Stimulated activated CD4-positive, alpha-beta T cell treated with anti-CD3 and anti-CD28 coated beads, Interleukin-15, amount 100 ng/mL, for 1 hour (primary cell): ENCODE measurements at regions not wholly inside any gene's neighbourhood (a gene's known extent, or its start where the extent isn't known, plus 50 kb on each side); places are given as distances from the start of the nearest gene placed in this dataset.
"Not testable (repeated sequence)": the region's sequence is repeated elsewhere in the genome, so short reads cannot be mapped to it uniquely, and the experiment has no call there.

ENCODE experiments used
- DNase-seq, 2 donors: peaks; one replicate each; pipeline ENCODE4 v3.0.0-alpha.2; 2020; ENCODE audit warnings: low read depth in 1 of 2, low spot score in 1 of 2

DNA sequence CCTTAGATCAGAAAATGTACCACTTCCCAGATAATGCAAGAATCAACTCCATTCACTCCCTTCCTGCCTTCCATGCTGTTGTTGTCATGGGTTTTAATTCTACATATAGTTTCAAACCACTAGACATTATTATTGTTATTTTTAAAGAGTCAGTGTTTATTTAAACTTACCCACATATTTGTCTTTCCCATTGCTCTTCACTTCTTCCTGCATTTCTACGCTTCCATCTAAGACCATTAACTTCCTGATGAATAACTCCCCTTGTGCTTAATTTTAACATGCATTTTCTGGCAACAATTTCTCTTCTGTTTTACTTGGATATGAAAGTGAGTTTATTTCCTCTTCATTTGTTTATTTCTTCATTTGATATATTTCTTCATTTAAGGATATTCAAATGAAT is 127.1 kb upstream of the FHIT start:
- DNase-seq = no peak

DNA sequence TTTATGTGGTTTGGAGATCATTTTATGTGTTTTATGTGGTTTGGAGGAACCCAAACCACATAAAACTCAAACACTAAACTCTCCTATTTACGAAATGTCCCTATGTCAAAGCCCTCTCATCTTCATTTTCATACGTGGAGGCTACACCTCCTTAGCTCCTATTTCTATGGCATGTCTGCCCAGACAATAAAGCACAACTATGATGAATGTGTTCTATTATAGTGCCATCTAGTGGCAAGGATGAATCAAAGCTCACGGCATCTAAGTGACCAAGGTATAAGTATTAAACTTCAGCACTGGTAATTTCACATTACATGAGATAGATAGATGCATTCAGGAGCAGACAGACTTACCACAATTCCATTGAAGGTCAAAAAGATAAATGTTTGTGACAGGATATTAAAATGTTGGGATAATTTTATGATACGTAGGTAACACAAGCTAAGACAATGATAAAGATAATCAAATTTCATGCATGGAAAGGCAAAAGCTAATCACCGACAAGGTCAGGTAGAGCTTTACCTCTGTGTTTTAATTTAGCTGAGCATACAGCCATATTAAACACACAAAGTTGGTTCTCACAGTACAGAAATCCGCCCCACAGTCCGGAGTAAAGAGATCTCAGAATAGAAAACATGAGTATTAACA is 130.6 kb upstream of the FHIT start:
- DNase-seq = no peak

DNA sequence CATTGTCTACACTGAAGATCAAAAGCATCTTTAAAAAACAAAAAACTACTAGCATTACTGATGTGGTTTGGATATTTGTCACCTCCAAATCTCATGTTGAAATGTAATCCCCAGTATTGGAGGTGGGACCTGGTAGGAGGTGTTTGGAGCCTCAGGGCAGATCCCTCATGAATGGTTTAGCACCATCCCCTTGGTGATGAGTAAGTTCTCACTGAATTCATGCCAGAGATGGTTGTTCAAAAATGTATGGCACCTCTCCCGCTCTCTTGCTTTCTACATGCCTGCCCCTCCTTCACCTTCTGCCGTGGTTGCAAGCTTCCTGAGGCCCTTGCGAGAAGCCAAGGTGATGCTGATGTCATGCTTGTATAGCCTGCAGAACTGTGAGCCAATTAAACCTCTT is 136.6 kb upstream of the FHIT start:
- no peak for DNase-seq

DNA sequence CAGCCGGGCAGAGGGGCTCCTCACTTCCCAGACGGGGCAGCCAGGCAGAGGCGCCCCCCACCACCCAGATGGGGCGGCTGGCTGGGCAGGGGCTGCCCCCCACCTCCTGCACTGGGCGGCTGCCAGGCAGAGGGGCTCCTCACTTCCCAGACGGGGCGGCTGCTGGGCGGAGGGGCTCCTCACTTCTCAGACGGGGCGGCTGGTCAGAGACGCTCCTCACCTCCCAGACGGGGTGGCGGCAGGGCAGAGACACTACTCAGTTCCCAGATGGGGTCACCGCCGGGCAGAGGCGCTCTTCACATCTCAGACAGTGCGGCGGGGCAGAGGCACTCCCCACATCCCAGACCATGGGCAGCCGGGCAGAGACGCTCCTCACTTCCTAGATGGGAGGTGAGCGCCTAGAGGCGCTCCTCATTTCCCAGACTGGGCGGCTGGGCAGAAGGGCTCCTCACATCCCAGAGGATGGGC is 142.3 kb upstream of the FHIT start:
- not testable (repeated sequence) for DNase-seq

DNA sequence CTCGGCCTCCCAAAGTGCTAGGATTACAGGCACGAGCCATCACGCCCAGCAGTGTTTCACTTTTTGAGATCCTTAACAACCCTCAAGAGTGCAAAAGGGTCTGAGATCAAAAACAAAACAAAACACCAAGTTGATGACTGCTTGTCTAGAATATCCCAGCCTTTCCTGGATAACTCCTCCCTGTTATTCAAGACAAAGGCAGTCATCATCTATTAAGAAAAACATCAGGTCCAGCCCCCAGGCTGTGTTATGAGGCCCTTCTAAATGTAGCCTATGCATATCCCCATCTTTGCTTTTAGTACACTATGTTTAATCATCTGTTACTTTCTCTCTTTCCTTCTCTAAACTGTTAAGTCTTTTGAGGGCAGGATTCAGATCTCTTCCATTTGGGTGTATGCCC is 150.1 kb upstream of the FHIT start:
- no peak for DNase-seq

DNA sequence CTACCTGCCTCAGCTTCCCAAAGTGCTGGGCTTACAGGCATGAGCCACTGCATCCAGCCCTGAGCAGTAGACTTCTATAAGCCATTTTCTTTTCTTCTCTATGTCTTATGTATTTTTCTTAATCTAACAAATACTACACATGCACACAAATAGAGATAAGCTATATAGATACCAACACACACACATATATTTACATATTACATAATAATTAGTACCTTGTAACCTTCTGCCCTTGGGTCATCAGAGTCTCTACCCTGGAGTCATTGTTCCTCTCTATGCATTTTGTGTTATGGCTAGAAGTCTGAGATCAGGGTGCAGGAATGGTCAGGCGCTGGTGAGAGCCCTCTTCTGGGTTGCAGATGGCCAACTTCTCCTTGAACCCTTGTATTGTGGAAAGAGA is 154.0 kb upstream of the PTPRG start:
- DNase-seq = no peak

DNA sequence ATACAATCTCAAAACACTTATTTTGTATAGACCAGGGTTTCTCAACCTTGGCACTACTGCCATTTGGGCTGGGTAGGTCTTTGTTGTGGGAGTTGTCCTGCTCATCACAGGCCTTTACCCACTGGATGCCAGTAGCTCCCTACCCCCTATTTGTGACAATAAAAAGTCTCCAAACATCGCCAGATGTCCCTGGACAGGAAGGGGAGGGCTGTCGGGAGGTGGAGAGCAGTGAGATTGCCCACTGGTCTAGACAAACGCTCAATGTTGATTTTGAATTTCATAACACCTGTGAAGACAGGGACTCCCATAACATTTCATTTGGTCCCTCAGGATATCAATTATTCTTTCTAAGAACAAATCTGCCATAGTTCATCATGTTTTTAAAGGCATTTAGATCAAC is 151.7 kb upstream of the PTPRG start:
- no peak for DNase-seq

DNA sequence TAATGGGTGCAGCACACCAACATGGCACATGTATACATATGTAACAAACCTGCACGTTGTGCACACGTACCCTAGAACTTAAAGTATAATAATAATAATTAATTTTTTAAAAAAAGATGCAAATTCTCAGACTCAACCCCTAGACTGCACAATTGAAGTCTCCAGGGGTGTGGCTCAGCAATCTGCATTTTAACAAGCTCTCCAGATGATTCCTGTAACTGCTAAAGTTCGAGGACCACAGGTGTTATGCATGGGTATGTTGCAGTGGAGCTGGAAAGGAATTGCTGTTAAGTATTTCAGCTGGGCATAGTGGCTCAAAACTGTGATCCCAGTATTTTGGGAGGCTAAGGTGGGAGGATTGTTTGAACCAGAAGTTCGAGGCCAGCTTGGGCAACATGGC is 151.0 kb upstream of the PTPRG start:
- not testable (repeated sequence) for DNase-seq

DNA sequence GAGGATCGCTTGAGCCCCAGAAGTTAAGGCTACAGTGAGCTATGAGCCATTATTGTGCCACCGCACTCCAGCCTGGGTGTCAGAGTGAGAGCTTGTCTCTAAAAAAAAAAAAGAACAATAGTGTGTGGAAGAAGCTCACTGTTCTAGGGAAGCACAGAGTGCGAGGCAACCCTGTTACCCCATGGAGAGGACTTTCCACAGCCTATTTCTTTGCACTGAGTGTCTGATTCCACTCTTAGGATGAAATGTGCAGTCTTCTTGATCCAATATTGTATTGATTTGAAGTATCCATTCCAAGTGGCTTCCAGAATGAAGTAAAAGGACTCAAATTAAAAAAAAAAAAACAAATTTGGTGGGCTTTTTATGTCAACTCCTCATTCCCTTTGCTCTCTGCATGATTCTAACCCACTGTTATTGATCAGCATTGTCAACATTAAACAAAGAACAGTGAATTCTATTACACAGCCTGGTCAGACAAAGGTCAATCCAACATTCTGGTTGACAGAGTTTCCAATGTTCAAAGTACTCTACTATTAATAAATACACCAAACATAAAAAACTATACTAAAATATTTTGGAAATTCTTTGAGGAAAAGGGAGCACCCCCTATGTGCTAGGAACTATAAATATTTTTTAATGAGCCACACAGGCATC is 150.2 kb upstream of the PTPRG start:
- no peak for DNase-seq

DNA sequence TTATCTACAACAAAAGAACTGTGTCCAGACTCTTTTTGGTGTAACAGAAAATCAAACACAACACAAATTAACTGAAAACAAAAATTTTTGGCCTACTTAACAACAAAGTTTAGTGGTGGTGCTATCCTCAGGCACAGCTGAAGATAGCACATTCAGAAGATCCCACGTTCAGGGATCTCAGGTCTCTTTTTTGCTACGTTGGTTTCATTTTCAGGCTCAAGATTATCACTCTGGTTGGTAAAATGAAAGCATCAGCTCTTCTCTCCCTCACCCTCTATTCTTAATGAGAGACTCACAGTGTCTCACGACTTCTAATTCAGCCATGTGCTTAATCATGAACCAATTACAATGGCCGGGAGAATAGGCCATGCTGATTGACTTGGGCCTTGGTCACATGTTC is 146.9 kb upstream of the PTPRG start:
- DNase-seq = no peak

DNA sequence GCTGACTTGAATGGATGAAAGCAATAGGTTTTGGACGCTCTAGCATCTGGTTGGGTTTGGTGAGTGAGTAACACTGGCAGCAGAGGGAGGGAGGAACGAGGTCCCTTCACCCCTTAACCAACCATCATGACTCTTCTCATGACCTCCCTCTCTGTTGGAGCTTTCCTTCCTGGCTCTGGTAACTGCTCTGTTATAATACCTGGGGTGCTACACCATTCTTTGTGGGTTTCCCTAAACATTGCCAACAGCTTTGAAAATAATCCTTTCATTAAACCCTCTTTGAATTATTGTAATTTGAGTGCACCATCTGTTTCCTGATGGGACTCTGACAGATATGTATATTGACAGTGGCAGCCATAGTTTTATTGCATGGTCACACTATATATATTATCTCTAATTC is 146.2 kb upstream of the PTPRG start:
- no peak for DNase-seq

DNA sequence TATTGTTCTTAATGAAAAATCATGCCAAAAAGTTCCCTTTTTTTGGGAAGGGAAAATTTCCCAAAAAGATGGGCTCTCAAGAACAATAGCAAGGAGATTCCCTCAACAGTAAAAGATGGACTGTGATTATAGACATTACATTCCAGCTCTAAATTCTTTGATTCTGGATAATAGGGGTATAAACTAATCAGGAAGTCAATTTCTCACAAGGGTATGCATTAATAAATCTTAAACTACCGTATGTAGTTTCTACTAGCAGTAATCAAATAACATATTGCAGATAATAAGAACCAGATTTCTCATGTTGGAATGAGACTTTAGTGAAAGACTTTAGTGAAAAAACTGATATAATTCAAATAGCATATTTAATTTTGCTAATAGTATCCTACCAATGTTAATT is 144.8 kb upstream of the PTPRG start:
- DNase-seq = no peak

DNA sequence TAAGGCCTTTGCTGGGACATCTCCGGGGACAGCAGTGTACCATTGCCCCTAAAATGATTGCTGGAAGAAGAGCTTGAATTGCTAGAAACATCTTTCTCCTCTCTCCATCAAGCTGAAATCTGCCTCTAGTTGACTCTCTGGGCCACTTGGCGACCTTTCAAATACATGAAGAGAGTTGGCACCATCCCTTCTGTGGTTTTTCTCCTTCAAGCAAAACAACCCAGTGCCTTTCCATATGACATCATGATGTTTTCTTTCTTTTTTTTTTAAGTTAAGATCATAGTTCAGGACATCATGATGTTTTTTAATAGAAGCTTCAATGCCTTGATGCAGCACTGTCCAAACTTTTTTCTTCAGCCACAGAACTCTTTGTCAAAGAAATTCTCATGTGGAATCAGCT is 144.0 kb upstream of the PTPRG start:
- no peak for DNase-seq

DNA sequence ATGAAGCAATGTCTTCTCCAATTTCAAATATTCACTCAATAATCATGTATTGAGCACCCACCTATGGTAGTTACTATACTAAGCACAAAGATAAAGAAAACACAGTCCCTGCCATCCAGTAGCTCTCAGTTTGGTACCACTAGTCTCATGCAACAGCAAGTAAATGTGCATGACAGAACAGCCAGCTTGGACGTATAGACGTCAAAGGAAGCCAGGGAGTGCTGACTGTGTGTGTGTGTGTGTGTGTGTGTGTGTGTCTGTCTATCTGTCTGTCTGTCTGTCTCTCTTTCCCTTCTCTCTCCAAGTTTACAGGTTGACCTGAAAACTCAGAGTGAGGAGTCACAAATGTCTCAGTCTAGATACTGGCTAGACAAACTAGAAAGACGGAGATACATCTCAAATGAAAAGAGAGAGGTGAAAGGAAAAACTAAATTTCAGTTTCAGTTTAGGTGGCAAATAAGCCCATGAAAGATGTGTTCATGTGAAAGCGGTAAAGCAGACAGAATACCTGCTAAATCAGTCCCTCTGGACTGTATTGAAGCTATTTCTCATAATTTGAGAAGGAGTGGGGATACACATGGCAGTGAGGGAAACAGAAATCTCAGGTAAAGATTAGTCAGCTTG is 141.1 kb upstream of the PTPRG start:
- DNase-seq = no peak

DNA sequence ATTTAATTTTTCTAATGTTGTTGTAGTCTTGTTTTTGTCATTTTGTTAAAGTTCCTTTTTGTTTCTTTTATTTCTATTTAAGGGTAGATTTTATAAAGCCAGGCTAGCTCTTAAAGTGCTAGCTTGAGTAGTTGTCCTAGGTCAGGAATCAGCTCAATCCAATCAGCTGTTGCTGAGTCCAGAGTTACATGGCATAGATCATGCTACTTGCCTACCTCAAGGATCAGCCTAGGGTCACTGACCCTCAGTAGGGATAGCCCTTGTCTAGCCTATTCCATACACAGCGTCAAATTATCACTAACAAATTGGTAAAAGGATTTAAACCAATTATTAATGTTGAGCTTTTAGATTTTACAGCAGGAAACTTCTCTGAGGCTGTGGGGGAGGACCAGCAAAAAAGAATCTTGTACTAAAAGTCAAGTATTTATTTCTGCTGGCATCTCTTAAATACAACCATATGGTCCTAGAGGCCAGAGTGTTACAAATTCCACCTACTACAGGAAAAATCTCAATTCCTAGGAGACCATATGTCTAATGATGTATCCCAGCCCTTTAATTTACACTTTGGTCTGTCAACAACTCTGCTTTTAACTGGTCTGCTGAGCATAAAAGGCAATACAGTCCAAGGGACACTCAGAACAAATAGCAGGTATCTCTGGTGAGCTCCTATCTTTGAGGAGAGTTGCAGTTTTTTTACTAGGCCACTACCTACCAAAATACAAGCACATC is 138.3 kb upstream of the PTPRG start:
- no peak for DNase-seq

DNA sequence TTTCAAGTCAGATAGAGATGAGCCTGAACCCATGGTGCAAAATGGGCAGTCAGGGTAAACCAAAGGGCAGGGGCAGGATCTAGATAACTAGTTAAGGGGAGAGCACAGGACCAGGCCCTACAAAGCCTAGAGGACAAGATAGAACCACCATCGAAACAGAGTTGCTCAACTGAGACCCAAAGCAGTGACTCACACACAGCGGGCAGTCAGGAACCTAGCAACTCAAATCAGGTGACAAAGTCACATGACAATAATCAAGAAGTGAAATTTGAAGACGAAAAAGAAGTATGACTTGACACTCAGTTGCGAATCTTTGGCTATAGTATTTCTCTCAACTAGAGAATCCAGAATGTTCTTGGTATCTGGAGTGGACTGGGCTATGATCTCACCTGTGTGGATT is 136.0 kb upstream of the PTPRG start:
- DNase-seq = no peak

DNA sequence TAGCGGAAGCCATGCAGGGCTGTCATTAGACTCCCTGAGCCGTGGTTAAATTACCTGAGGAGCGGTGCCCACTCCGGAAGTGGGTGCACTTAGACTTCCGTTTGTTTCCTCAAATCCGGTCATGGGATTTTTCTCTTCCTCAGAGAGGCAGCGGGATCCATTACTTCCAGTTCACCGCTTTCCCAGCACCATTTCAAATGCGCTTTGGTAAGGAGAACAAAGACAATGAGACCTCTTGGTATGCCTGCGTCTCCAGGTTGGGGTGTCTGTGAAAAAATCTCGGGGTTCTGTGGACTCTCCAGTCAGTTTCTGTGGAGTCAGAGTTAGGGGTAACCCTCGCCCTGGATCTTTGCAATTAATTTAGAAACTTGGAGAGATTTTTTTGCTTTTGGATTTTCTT is 132.3 kb upstream of the PTPRG start:
- no peak for DNase-seq

DNA sequence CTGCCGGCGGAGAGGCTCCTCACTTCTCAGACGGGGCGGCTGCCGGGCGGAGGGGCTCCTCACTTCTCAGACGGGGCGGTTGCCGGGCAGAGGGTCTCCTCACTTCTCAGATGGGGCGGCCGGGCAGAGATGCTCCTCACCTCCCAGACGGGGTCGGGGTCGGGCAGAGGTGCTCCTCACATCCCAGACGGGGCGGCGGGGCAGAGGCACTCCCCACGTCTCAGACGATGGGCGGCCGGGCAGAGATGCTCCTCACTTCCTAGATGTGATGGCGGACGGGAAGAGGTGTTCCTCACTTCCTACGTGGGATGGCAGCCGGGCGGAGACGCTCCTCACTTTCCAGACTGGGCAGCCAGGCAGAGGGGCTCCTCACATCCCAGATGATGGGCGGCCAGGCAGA is 126.5 kb upstream of the PTPRG start:
- DNase-seq = not testable (repeated sequence)

DNA sequence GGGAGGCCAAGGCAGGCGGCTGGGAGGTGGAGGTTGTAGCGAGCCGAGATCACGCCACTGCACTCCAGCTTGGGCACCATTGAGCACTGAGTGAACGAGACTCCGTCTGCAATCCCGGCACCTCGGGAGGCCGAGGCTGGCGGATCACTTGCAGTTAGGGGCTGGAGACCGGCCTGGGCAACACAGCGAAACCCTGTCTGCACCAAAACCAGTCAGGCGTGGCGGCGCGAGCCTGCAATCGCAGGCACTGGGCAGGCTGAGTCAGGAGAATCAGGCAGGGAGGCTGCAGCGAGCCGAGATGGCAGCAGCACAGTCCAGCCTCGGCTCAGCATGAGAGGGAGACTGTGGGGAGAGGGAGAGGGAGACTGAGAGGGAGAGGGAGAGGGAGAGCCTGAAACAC is 126.0 kb upstream of the PTPRG start:
- DNase-seq = not testable (repeated sequence)

DNA sequence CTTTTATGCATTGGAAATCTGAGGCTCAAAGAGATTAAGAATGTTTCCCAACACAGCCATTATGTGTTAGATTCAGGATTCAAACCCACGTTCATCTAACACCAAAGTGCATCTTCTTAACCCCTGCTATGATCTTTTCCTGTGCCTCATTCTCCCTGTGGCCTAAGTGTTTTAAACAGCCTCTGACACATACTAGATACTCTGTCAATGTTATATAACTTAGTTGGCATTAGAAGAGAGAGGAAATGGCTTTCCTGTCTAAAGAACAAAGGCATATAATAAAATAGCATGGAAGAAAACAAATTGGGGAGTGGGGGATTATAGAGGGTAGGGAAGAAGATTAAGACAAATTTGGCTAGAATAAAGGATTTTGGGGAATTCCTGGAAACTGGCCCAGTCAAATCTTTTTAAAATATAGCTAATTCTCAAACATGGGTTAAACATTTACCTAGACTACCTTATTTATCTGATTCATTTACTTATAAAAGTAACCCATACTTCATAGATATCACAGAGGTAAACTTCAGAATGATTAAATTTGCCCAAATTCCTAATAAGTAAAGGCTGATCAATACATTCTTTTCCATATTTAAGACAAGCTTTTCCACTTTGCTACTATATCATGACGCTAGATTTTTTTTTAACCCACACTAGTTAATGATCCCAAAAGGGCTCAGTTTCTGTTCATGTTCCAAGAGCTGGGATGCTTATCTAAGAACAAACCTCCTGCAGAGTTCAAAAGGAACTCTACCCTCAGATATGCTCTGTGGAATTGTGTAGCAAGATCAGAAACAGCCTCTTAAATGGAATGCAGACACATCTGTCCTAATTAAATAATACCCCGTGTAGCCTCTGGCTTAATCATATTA is 122.9 kb upstream of the PTPRG start:
- DNase-seq = no peak

DNA sequence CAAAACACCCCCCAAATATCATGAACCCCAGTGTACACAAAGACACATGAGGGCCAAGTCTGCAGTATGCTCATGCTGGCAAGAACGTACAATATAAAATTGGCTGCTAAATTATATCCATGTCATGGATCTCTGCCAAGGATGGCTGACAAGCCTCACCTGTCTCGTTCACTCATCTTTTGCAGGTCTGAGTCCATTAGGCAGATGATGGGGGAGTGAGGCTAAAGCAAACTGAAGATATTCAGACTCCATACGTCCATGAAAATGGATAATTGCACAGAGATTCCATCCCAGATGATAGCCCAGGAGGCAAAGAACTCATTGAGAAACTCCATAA is 122.3 kb upstream of the PTPRG start:
- DNase-seq = no peak
